Loucy (cell line): ENCODE measurements at regions not wholly inside any gene's neighbourhood (a gene's known extent, or its start where the extent isn't known, plus 50 kb on each side); places are given as distances from the start of the nearest gene placed in this dataset.

ENCODE experiments used
- EZH2phosphoT487 ChIP-seq: fragments of 200-600 bp; IDR thresholded peaks from 2 replicates; pipeline ENCODE4 v1.6.1; 2018; ENCODE audit warnings: antibody characterized with exemption, mild to moderate bottlenecking, moderate library complexity, borderline replicate concordance
- TF ChIP-seq, protein P1 (sequence below): fragments of 200-600 bp; sonication (generic); conservative IDR thresholded peaks from 2 replicates; pipeline ENCODE4 v1.5.1; 2014; ENCODE audit warnings: mild to moderate bottlenecking, antibody characterized with exemption, low read length

DNA sequence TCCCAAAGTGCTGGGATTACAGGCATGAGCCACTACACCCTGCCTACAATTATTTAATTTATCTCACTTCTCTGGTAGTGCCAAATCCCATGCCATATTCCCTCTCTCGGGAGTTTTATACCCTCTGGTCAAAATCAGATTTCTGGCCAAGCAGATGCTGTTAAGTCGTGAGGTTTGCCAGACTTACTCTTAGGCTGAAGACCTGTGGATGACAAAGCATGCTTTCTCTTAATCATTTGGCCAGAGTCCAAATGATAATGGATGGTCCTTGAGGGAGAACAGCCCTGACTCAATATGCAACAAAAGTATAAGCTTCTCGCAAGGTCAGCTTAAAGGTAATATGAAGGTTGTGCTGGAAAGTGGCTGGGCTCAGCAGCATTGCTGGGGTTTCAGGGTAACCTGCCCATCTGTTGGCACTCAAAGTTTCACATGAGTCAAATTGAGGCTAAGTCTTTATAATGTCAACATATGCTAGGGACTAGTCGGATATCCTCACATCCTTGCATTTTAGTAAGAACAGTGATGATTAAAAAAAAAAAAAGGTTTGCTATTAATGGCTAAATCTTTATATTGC lies 280.1 kb downstream of the KIF4B start:
- TF ChIP-seq, protein P1, sequence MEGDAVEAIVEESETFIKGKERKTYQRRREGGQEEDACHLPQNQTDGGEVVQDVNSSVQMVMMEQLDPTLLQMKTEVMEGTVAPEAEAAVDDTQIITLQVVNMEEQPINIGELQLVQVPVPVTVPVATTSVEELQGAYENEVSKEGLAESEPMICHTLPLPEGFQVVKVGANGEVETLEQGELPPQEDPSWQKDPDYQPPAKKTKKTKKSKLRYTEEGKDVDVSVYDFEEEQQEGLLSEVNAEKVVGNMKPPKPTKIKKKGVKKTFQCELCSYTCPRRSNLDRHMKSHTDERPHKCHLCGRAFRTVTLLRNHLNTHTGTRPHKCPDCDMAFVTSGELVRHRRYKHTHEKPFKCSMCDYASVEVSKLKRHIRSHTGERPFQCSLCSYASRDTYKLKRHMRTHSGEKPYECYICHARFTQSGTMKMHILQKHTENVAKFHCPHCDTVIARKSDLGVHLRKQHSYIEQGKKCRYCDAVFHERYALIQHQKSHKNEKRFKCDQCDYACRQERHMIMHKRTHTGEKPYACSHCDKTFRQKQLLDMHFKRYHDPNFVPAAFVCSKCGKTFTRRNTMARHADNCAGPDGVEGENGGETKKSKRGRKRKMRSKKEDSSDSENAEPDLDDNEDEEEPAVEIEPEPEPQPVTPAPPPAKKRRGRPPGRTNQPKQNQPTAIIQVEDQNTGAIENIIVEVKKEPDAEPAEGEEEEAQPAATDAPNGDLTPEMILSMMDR: no peak
- no peak for TF ChIP-seq EZH2phosphoT487
